ENCODE measurements at regions not wholly inside any gene's neighbourhood (a gene's known extent, or its start where the extent isn't known, plus 50 kb on each side); places are given as distances from the start of the nearest gene placed in this dataset.

- intact Hi-C loops (cut with DNase I), result no loop called here
- TF ChIP-seq CTCF (IDR thresholded peaks at IDR 0.05), result no peak
- Histone ChIP-seq H3K4me3 (no peak overlapping the region), H3K9me3 (no peaks in the 10 kb centered on the region), H3K4me1 (no peaks in the 10 kb centered on the region), H3K27me3 (no peaks in the 10 kb centered on the region), H3K36me3 (no peaks in the 10 kb centered on the region), H3K27ac (no peak overlapping the region)
- no peak for DNase-seq (ENCODE audit: low spot score in 2 of 2)
Measured at GRCh38 chr15:77741106-77741505, 108.4 kb upstream of the LINGO1 start.

GRCh38 chr15:77739591-77740378, 107.1 kb upstream of the LINGO1 start:
- H3K4me1 ChIP-seq, result no peaks in the 10 kb centered on the region
- DNase-seq (ENCODE audit: low spot score in 2 of 2), result no peak
- H3K36me3 ChIP-seq, result no peaks in the 10 kb centered on the region
- TF ChIP-seq CTCF (IDR thresholded peaks at IDR 0.05), result no peak
- no peak overlapping the region for H3K4me3 ChIP-seq
- H3K27me3 ChIP-seq, result no peaks in the 10 kb centered on the region
- intact Hi-C loops (cut with DNase I), result no loop called here
- no peaks in the 10 kb centered on the region for H3K9me3 ChIP-seq
- H3K27ac ChIP-seq, result no peak overlapping the region

- H3K27ac ChIP-seq, result no peak overlapping the region
- H3K4me3 ChIP-seq, result no peak overlapping the region
- H3K27me3 ChIP-seq, result no peaks in the 10 kb centered on the region
- intact Hi-C loops (cut with DNase I), result no loop called here
- no peaks in the 10 kb centered on the region for H3K9me3 ChIP-seq
- no peaks in the 10 kb centered on the region for H3K36me3 ChIP-seq
- H3K4me1 ChIP-seq, result no peaks in the 10 kb centered on the region
- DNase-seq (ENCODE audit: low spot score in 2 of 2), result no peak
- TF ChIP-seq CTCF (IDR thresholded peaks at IDR 0.05), result no peak
Measured at GRCh38 chr15:77738441-77739302, 106.0 kb upstream of the LINGO1 start.

- no peak for TF ChIP-seq CTCF (IDR thresholded peaks at IDR 0.05)
- Histone ChIP-seq H3K9me3 (no peaks in the 10 kb centered on the region), H3K4me3 (no peak overlapping the region), H3K36me3 (no peaks in the 10 kb centered on the region), H3K27me3 (no peaks in the 10 kb centered on the region), H3K4me1 (no peaks in the 10 kb centered on the region), H3K27ac (no peak overlapping the region)
- no peak for DNase-seq (ENCODE audit: low spot score in 2 of 2)
- intact Hi-C loops (cut with DNase I), result no loop called here
Measured at GRCh38 chr15:77738038-77738370, 105.3 kb upstream of the LINGO1 start.

- no peak overlapping the region for H3K4me3 ChIP-seq
- no peak for TF ChIP-seq CTCF (IDR thresholded peaks at IDR 0.05)
- no peak overlapping the region for H3K27ac ChIP-seq
- intact Hi-C loops (cut with DNase I), result no loop called here
- no peaks in the 10 kb centered on the region for H3K4me1 ChIP-seq
- no peaks in the 10 kb centered on the region for H3K9me3 ChIP-seq
- H3K36me3 ChIP-seq, result no peaks in the 10 kb centered on the region
- no peaks in the 10 kb centered on the region for H3K27me3 ChIP-seq
- no peak for DNase-seq (ENCODE audit: low spot score in 2 of 2)
Measured at GRCh38 chr15:77737238-77738037, 104.7 kb upstream of the LINGO1 start.

Data from ascending aorta (tissue), 2 donors.